ENCODE measurements at regions not wholly inside any gene's neighbourhood (a gene's known extent, or its start where the extent isn't known, plus 50 kb on each side); places are given as distances from the start of the nearest gene placed in this dataset.

DNA sequence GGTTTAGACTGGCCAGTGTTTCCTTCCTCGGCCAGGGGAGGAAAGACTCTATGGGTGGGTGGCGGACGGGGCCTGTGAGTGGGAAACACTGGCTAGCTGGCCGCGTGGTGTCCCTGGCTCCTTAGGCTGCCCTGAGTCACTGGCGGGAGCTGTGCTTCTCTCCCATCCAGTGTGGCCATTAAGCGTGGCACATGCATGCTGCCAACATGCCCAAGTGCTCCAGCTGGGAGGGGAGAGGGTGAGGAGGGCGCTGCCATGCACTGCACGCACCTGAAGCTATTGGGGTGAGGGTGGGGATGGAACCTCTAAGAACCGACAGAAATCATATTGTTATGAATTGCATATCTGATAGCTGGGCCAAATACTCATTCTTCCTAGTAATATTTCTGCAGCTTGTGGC lies 270.8 kb downstream of the CALCRL start:
- Histone ChIP-seq H3K4me1 (ENCODE audit: control insufficient read depth in 2 of 2, insufficient read depth in 2 of 2, low read length in 1 of 2) (no peaks in the 10 kb centered on the region), H3K4me3 (ENCODE audit: low read depth in 1 of 2, low read length in 2 of 2) (no peak overlapping the region), H3K36me3 (ENCODE audit: control insufficient read depth in 2 of 2, insufficient read depth in 2 of 2, low read length in 1 of 2) (no peaks in the 10 kb centered on the region), H3K9me3 (ENCODE audit: control insufficient read depth in 2 of 2, insufficient read depth in 1 of 2, low read depth in 1 of 2, low read length in 1 of 2) (peaks cover 2 to 5% of the 10 kb centered on the region in 2 donors), H3K27me3 (ENCODE audit: control insufficient read depth in 1 of 2, insufficient read depth in 2 of 2, low read length in 2 of 2) (no peaks in the 10 kb centered on the region), H3K27ac (ENCODE audit: low read depth in 2 of 2, low read length in 1 of 2) (no peak overlapping the region)
- WGBS, 2 donors, result 91 to 94% methylated on average over 10 of the region's 10 CpGs

DNA sequence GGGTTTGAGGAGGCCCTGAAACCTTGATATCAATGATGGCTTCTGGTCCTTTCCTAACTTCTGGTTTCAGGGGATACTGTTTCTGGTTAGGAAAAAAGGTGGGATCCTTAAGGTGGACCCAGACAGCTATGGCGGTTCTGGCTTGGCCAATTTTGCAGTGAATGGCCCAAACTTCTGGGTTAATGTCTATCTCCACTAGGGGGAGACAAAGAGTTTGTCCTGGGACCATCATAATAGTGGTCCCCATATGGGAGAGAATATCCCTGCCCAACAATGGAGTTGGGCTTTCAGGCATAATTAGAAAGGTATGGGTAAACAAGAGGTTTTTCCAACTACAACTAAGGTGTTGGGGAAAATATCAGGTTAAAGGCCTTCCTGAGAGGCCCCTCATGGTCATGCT lies 273.5 kb downstream of the CALCRL start:
- Histone ChIP-seq H3K4me1 (ENCODE audit: control insufficient read depth in 2 of 2, insufficient read depth in 2 of 2, low read length in 1 of 2) (no peaks in the 10 kb centered on the region), H3K27me3 (ENCODE audit: control insufficient read depth in 1 of 2, insufficient read depth in 2 of 2, low read length in 2 of 2) (no peaks in the 10 kb centered on the region), H3K4me3 (ENCODE audit: low read depth in 1 of 2, low read length in 2 of 2) (no peak overlapping the region), H3K9me3 (ENCODE audit: control insufficient read depth in 2 of 2, insufficient read depth in 1 of 2, low read depth in 1 of 2, low read length in 1 of 2) (peaks cover 0 to 2% of the 10 kb centered on the region in 2 donors), H3K27ac (ENCODE audit: low read depth in 2 of 2, low read length in 1 of 2) (no peak overlapping the region), H3K36me3 (ENCODE audit: control insufficient read depth in 2 of 2, insufficient read depth in 2 of 2, low read length in 1 of 2) (no peaks in the 10 kb centered on the region)
- WGBS, 2 donors, result 96% methylated on average over 1 of the region's 1 CpG

DNA sequence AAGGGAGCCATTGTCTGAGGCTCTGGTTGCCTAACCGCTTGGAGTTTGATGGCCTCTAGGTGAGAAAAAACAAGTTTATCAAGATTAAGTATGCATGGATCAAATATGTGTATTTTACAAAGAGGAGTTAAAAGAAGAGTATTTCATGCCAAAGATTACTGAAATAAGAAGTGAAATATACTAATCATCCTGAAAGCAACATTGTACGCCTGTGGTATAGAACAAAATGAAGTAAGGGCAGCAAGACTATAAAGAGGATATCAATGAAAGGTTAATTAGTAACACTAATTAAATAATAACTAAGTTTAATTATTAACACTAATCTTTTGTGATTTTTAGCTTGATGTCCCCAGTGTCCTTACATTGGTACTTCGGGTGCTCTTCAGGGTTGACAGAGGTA lies 276.7 kb downstream of the CALCRL start:
- Histone ChIP-seq H3K36me3 (ENCODE audit: control insufficient read depth in 2 of 2, insufficient read depth in 2 of 2, low read length in 1 of 2) (no peaks in the 10 kb centered on the region), H3K9me3 (ENCODE audit: control insufficient read depth in 2 of 2, insufficient read depth in 1 of 2, low read depth in 1 of 2, low read length in 1 of 2) (peaks cover 0 to 2% of the 10 kb centered on the region in 2 donors), H3K4me1 (ENCODE audit: control insufficient read depth in 2 of 2, insufficient read depth in 2 of 2, low read length in 1 of 2) (no peaks in the 10 kb centered on the region), H3K27me3 (ENCODE audit: control insufficient read depth in 1 of 2, insufficient read depth in 2 of 2, low read length in 2 of 2) (no peaks in the 10 kb centered on the region), H3K4me3 (ENCODE audit: low read depth in 1 of 2, low read length in 2 of 2) (no peak overlapping the region), H3K27ac (ENCODE audit: low read depth in 2 of 2, low read length in 1 of 2) (no peak overlapping the region)
- WGBS, 2 donors, result 50 to 53% methylated on average over 3 of the region's 3 CpGs

DNA sequence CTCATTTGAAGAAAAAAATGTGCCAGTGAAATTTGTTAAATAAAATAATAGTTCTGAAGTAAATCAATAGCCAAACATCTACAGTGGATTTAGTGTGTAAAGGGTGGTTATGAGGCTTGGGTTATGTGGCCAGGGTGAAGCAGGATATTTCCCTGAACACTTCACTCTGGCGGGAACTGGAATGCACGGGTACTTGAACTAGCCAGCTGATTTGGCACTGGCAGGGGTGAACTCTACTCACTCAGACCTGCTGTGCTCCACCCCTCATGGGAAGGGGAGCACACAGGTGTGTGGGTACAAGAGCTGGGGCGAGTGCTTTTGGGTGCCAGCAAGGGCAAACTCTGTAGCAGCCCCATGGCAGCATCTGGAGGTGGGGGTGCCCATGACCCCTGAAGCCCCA lies 278.2 kb downstream of the CALCRL start:
- Histone ChIP-seq H3K27ac (ENCODE audit: low read depth in 2 of 2, low read length in 1 of 2) (no peak overlapping the region), H3K27me3 (ENCODE audit: control insufficient read depth in 1 of 2, insufficient read depth in 2 of 2, low read length in 2 of 2) (no peaks in the 10 kb centered on the region), H3K4me3 (ENCODE audit: low read depth in 1 of 2, low read length in 2 of 2) (no peak overlapping the region), H3K4me1 (ENCODE audit: control insufficient read depth in 2 of 2, insufficient read depth in 2 of 2, low read length in 1 of 2) (no peaks in the 10 kb centered on the region), H3K36me3 (ENCODE audit: control insufficient read depth in 2 of 2, insufficient read depth in 2 of 2, low read length in 1 of 2) (no peaks in the 10 kb centered on the region), H3K9me3 (ENCODE audit: control insufficient read depth in 2 of 2, insufficient read depth in 1 of 2, low read depth in 1 of 2, low read length in 1 of 2) (no peaks in the 10 kb centered on the region)
- 72 to 77% methylated on average over 3 of the region's 3 CpGs for WGBS, 2 donors

DNA sequence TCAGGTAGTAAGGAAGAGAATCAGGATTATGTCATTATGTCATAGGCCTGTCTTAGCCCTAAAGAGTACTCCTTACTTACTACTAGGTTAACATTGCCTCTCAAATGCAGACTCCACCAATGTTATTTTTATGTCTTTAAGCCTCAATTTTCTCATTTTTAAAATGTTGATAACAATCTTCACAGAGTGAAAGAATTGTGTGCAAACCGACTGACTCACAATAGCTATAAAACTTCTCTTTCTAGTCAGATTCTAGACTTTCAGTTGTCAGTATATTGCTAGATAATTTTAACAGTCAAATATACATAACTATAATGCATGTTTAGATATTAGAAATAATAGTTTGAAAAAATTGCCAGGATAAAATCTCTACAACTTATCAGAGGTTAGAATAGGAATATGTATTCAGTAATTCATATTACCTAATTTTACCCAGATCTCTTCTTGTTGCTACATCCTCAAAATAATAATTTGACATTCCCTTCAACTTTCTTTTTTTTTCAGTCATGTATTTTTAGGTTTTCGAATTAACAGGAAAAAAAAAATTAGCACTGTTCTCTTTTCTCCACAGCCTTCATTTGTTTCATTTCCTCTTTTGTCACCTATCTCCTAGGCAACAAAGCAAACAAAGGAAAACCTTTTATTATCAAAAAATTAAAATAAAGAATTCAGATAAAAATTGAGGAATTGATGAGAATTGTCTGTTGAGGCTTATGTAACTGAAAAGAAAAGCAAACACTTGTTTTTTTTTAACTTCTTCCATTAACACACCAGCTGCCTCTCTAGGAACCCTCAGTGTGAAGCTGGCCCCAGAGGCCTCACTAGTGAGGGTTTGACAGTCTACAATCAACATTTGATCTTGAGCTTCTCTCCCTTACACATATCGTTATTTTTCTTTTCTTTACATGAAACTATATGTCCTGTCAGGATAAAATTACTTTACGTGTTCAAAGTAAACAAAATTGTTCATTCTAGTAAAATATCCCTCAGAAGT lies 279.0 kb downstream of the CALCRL start:
- no peaks in the 10 kb centered on the region for H3K27me3 ChIP-seq (ENCODE audit: control insufficient read depth in 1 of 2, insufficient read depth in 2 of 2, low read length in 2 of 2)
- H3K4me3 ChIP-seq (ENCODE audit: low read depth in 1 of 2, low read length in 2 of 2), result no peak overlapping the region
- no peaks in the 10 kb centered on the region for H3K4me1 ChIP-seq (ENCODE audit: control insufficient read depth in 2 of 2, insufficient read depth in 2 of 2, low read length in 1 of 2)
- no peak overlapping the region for H3K27ac ChIP-seq (ENCODE audit: low read depth in 2 of 2, low read length in 1 of 2)
- 40 to 45% methylated on average over 4 of the region's 4 CpGs for WGBS, 2 donors
- H3K36me3 ChIP-seq (ENCODE audit: control insufficient read depth in 2 of 2, insufficient read depth in 2 of 2, low read length in 1 of 2), result no peaks in the 10 kb centered on the region
- H3K9me3 ChIP-seq (ENCODE audit: control insufficient read depth in 2 of 2, insufficient read depth in 1 of 2, low read depth in 1 of 2, low read length in 1 of 2), result no peaks in the 10 kb centered on the region

DNA sequence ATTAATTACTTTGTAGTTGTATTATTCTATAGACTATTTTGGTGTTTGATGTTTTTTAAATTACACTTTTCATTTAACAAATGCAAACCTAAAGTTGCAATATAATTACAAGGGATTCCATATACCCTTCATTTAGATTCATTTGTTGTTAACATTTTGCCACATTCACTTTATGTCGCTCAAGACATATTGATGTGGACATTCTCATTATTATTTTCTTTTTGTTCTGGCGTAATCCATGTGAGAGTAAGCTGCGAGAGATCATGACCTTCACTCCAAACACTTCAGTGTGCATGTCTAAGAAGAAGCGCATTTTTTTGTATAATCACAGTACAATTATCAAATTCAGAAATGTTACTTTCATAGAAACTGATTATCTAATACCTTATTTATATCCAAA lies 280.6 kb downstream of the CALCRL start:
- H3K27ac ChIP-seq (ENCODE audit: low read depth in 2 of 2, low read length in 1 of 2), result no peak overlapping the region
- no peaks in the 10 kb centered on the region for H3K9me3 ChIP-seq (ENCODE audit: control insufficient read depth in 2 of 2, insufficient read depth in 1 of 2, low read depth in 1 of 2, low read length in 1 of 2)
- H3K27me3 ChIP-seq (ENCODE audit: control insufficient read depth in 1 of 2, insufficient read depth in 2 of 2, low read length in 2 of 2), result no peaks in the 10 kb centered on the region
- H3K4me3 ChIP-seq (ENCODE audit: low read depth in 1 of 2, low read length in 2 of 2), result no peak overlapping the region
- 90 to 96% methylated on average over 4 of the region's 4 CpGs for WGBS, 2 donors
- H3K36me3 ChIP-seq (ENCODE audit: control insufficient read depth in 2 of 2, insufficient read depth in 2 of 2, low read length in 1 of 2), result no peaks in the 10 kb centered on the region
- H3K4me1 ChIP-seq (ENCODE audit: control insufficient read depth in 2 of 2, insufficient read depth in 2 of 2, low read length in 1 of 2), result no peaks in the 10 kb centered on the region

DNA sequence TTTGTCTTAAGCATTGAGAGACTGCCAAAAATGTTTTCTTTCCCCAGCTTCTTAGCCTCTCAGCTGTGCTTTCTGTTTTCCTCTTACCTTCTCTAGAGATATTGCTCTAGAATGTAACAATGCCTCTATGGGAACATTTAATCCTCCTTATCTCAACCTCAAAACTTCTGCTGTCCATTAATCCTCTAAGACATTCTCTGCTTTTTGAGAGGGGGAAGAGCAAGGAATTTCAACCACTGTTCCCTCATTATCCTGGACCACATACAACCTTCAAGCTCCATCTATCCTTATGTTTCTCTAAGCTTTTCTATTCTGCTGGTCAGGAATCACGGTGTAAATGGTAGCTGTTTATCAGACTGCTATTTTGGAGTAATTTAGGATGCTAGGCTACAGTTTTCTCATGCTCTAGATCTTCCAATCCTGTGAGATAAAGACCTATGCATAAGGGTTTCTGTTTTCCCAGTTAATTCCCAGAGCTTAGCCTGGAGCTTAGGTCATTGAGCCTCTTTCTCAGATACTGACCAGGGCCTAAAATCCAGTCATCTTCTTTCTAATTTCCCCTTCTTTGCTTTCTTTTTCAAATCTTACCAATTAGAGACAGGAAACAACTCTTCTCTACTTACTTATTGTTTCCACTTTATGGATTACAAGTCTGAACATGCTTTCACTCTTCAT lies 282.0 kb downstream of the CALCRL start:
- Histone ChIP-seq H3K36me3 (ENCODE audit: control insufficient read depth in 2 of 2, insufficient read depth in 2 of 2, low read length in 1 of 2) (no peaks in the 10 kb centered on the region), H3K4me1 (ENCODE audit: control insufficient read depth in 2 of 2, insufficient read depth in 2 of 2, low read length in 1 of 2) (no peaks in the 10 kb centered on the region), H3K9me3 (ENCODE audit: control insufficient read depth in 2 of 2, insufficient read depth in 1 of 2, low read depth in 1 of 2, low read length in 1 of 2) (no peaks in the 10 kb centered on the region), H3K27me3 (ENCODE audit: control insufficient read depth in 1 of 2, insufficient read depth in 2 of 2, low read length in 2 of 2) (no peaks in the 10 kb centered on the region), H3K4me3 (ENCODE audit: low read depth in 1 of 2, low read length in 2 of 2) (no peak overlapping the region), H3K27ac (ENCODE audit: low read depth in 2 of 2, low read length in 1 of 2) (no peak overlapping the region)
- 73 to 74% methylated on average over 1 of the region's 1 CpG for WGBS, 2 donors

DNA sequence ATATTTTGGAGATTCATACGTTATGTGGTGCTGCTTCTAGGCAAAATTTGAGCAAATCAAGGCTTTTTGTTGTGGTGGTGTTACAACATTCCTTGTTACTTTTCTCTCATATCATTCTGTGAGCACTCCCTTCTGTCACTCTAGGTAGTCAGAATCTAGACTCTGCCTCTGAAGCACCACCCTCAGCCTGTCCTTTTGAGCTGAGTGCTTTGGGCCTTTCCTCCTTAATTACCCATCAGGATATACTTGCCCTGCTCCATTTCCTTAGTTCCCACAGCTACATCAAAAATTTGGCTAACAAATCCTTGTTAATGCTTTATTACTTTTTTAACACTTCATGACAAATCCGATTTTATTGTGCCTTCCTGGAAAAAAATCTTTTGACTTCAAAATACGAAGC lies 289.6 kb downstream of the CALCRL start:
- Histone ChIP-seq H3K4me3 (ENCODE audit: low read depth in 1 of 2, low read length in 2 of 2) (no peak overlapping the region), H3K9me3 (ENCODE audit: control insufficient read depth in 2 of 2, insufficient read depth in 1 of 2, low read depth in 1 of 2, low read length in 1 of 2) (no peaks in the 10 kb centered on the region), H3K27me3 (ENCODE audit: control insufficient read depth in 1 of 2, insufficient read depth in 2 of 2, low read length in 2 of 2) (no peaks in the 10 kb centered on the region), H3K4me1 (ENCODE audit: control insufficient read depth in 2 of 2, insufficient read depth in 2 of 2, low read length in 1 of 2) (no peaks in the 10 kb centered on the region), H3K36me3 (ENCODE audit: control insufficient read depth in 2 of 2, insufficient read depth in 2 of 2, low read length in 1 of 2) (no peaks in the 10 kb centered on the region), H3K27ac (ENCODE audit: low read depth in 2 of 2, low read length in 1 of 2) (no peak overlapping the region)
- 53 to 63% methylated on average over 3 of the region's 3 CpGs for WGBS, 2 donors

DNA sequence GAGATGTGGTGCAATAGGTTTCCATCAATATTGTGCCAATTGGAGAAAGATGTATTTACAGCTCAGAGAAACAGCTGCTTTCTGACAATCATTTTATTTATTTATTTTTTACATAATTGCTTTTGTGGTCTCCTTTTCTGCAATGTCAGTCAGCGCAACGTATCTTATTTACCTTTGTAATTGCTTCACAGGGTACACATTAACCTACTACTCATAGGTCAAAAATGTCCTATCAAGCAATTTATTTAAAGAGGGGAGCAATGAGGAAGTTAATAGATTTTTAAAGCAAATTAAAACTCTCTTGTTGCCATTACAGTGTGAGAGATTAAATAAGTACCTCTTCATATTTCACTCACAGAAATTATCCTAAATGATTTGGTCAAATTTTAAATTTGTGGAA lies 291.0 kb downstream of the CALCRL start:
- Histone ChIP-seq H3K4me3 (ENCODE audit: low read depth in 1 of 2, low read length in 2 of 2) (no peak overlapping the region), H3K27me3 (ENCODE audit: control insufficient read depth in 1 of 2, insufficient read depth in 2 of 2, low read length in 2 of 2) (no peaks in the 10 kb centered on the region), H3K27ac (ENCODE audit: low read depth in 2 of 2, low read length in 1 of 2) (no peak overlapping the region), H3K9me3 (ENCODE audit: control insufficient read depth in 2 of 2, insufficient read depth in 1 of 2, low read depth in 1 of 2, low read length in 1 of 2) (no peaks in the 10 kb centered on the region), H3K4me1 (ENCODE audit: control insufficient read depth in 2 of 2, insufficient read depth in 2 of 2, low read length in 1 of 2) (no peaks in the 10 kb centered on the region), H3K36me3 (ENCODE audit: control insufficient read depth in 2 of 2, insufficient read depth in 2 of 2, low read length in 1 of 2) (no peaks in the 10 kb centered on the region)
- WGBS, 2 donors, result 78 to 85% methylated on average over 2 of the region's 2 CpGs
